Tibial artery (tissue), 4 donors: ENCODE measurements at regions not wholly inside any gene's neighbourhood (a gene's known extent, or its start where the extent isn't known, plus 50 kb on each side); places are given as distances from the start of the nearest gene placed in this dataset.

ENCODE experiments used
- DNase-seq, 2 donors: peaks; one replicate each; pipeline ENCODE4 v3.0.0-alpha.2; 2019
- H3K27ac ChIP-seq, 2 donors: fragments of 200-600 bp; sonication (generic) in 1 of 2; 1 replicate in 1 of 2; 2 replicates in 1 of 2; pipeline ENCODE4 v1.5.1; 2018 to 2019; ENCODE audit warnings: mild to moderate bottlenecking in 1 of 2
- H3K27me3 ChIP-seq, 2 donors: fragments of 200-600 bp; sonication (generic) in 1 of 2; one replicate each; pipeline versions ENCODE4 v1.5.1 to v1.6.0; 2016 to 2019
- H3K36me3 ChIP-seq, 3 donors: fragments of 200-600 bp; sonication (generic) in 2 of 3; one replicate each; pipeline ENCODE4 v1.5.1; 2016 to 2019; ENCODE audit warnings: mild to moderate bottlenecking in 2 of 3
- H3K4me1 ChIP-seq, 4 donors: fragments of 200-600 bp; sonication (generic) in 2 of 4; 1 replicate in 3 of 4; 2 replicates in 1 of 4; pipeline ENCODE4 v1.5.1; 2016 to 2019
- H3K4me3 ChIP-seq, 2 donors: fragments of 200-600 bp; sonication (generic) in 1 of 2; 1 replicate in 1 of 2; 2 replicates in 1 of 2; pipeline ENCODE4 v1.5.1; 2018 to 2019; ENCODE audit warnings: mild to moderate bottlenecking in 2 of 2
- H3K9me3 ChIP-seq, 3 donors: fragments of 200-600 bp; sonication (generic) in 1 of 3; one replicate each; pipeline ENCODE4 v1.5.1; 2016 to 2019
- CTCF ChIP-seq, 2 experiments: fragments of 200-600 bp in 1 of 2; fragments of 450-650 bp in 1 of 2; IDR thresholded peaks; one replicate each; pipeline ENCODE4 v1.5.1; 2017 to 2019; ENCODE audit warnings: antibody characterized with exemption in 2 of 2, mild to moderate bottlenecking in 1 of 2, moderate library complexity in 1 of 2
- intact Hi-C: fragments of 100-400 bp; cut with DNase I; formaldehyde crosslinking; loops from one replicate; pipeline ENCODE4 v1.15.0; 2023; ENCODE audit warnings: low total_unique reads

GRCh38 chr11:135036488-135037297 is 624.7 kb upstream of the B3GAT1 start:
- Histone ChIP-seq H3K36me3 (no peaks in the 10 kb centered on the region), H3K9me3 (no peaks in the 10 kb centered on the region), H3K4me1 (no peaks in the 10 kb centered on the region), H3K27ac (no peak overlapping the region), H3K27me3 (peaks cover 0 to 24% of the 10 kb centered on the region in 2 donors), H3K4me3 (no peak overlapping the region)
- intact Hi-C loops, result no loop called here
- no peak for TF ChIP-seq CTCF (IDR thresholded peaks at IDR 0.05)
- DNase-seq, result no peak

GRCh38 chr11:135035282-135035681 is 623.2 kb upstream of the B3GAT1 start:
- DNase-seq, result no peak
- no peak overlapping the region for H3K4me3 ChIP-seq
- no peak overlapping the region for H3K27ac ChIP-seq
- H3K4me1 ChIP-seq, result no peaks in the 10 kb centered on the region
- no peaks in the 10 kb centered on the region for H3K9me3 ChIP-seq
- peaks cover 0 to 24% of the 10 kb centered on the region in 2 donors for H3K27me3 ChIP-seq
- no peaks in the 10 kb centered on the region for H3K36me3 ChIP-seq
- TF ChIP-seq CTCF (IDR thresholded peaks at IDR 0.05), result no peak
- intact Hi-C loops, result no loop called here

GRCh38 chr11:135033540-135033939 is 621.5 kb upstream of the B3GAT1 start:
- H3K36me3 ChIP-seq, result no peaks in the 10 kb centered on the region
- intact Hi-C loops, result no loop called here
- H3K27ac ChIP-seq, result no peak overlapping the region
- no peaks in the 10 kb centered on the region for H3K9me3 ChIP-seq
- TF ChIP-seq CTCF (IDR thresholded peaks at IDR 0.05), result peak; percentile 24 to 37
- no peak overlapping the region for H3K4me3 ChIP-seq
- peaks cover 0 to 17% of the 10 kb centered on the region in 2 donors for H3K27me3 ChIP-seq
- no peaks in the 10 kb centered on the region for H3K4me1 ChIP-seq
- DNase-seq, result no peak

GRCh38 chr11:135031205-135031989 is 619.4 kb upstream of the B3GAT1 start:
- Histone ChIP-seq H3K4me1 (no peaks in the 10 kb centered on the region), H3K27ac (no peak overlapping the region), H3K36me3 (no peaks in the 10 kb centered on the region), H3K4me3 (no peak overlapping the region), H3K27me3 (peaks cover 0 to 3% of the 10 kb centered on the region in 2 donors), H3K9me3 (no peaks in the 10 kb centered on the region)
- TF ChIP-seq CTCF (IDR thresholded peaks at IDR 0.05), result no peak
- no peak for DNase-seq
- intact Hi-C loops, result no loop called here

- intact Hi-C loops, result no loop called here
- no peak for DNase-seq
- no peaks in the 10 kb centered on the region for H3K4me1 ChIP-seq
Observed at GRCh38 chr11:135027461-135027860, 615.4 kb upstream of the B3GAT1 start.

More at GRCh38 chr11:135027461-135027860, 615.4 kb upstream of the B3GAT1 start:
- TF ChIP-seq CTCF (IDR thresholded peaks at IDR 0.05), result no peak
- H3K36me3 ChIP-seq, result no peaks in the 10 kb centered on the region
- no peaks in the 10 kb centered on the region for H3K27me3 ChIP-seq
- no peak overlapping the region for H3K27ac ChIP-seq
- H3K9me3 ChIP-seq, result no peaks in the 10 kb centered on the region
- no peak overlapping the region for H3K4me3 ChIP-seq
